Mesenchymal stem cell (in vitro differentiated cells and primary cell): ENCODE measurements at regions not wholly inside any gene's neighbourhood (a gene's known extent, or its start where the extent isn't known, plus 50 kb on each side); places are given as distances from the start of the nearest gene placed in this dataset.

ENCODE experiments used
- DNase-seq: peaks from one replicate; pipeline ENCODE4 v3.0.0-alpha.2; 2013
- H2AFZ ChIP-seq: one replicate; pipeline ENCODE4 v1.6.1; 2013; ENCODE audit warnings: low read depth, mild to moderate bottlenecking, control low read depth, inconsistent platforms, low read length, moderate library complexity
- H2AK5ac ChIP-seq: 2 replicates; pipeline ENCODE4 v1.6.1; 2013; ENCODE audit warnings: low read length, moderate library complexity, mild to moderate bottlenecking, inconsistent platforms; ENCODE audit not compliant: severe bottlenecking
- H2BK120ac ChIP-seq: one replicate; pipeline ENCODE4 v1.6.1; 2013; ENCODE audit warnings: low read depth, mild to moderate bottlenecking, inconsistent platforms, low read length, moderate library complexity
- H2BK12ac ChIP-seq, 2 experiments: one replicate each; pipeline ENCODE4 v1.6.1; 2013; ENCODE audit warnings: inconsistent platforms in 2 of 2, low read length in 2 of 2, mild to moderate bottlenecking in 2 of 2, moderate library complexity in 2 of 2, control low read depth in 1 of 2
- H2BK15ac ChIP-seq: one replicate; pipeline ENCODE4 v1.6.1; 2013; ENCODE audit warnings: mild to moderate bottlenecking, low read depth, inconsistent platforms; ENCODE audit not compliant: poor library complexity, severe bottlenecking
- H2BK5ac ChIP-seq: 2 replicates; pipeline ENCODE4 v1.6.1; 2013; ENCODE audit warnings: low read depth, mild to moderate bottlenecking, low read length, control low read depth, inconsistent platforms; ENCODE audit not compliant: poor library complexity, severe bottlenecking
- H3K14ac ChIP-seq, 2 experiments: one replicate each; pipeline ENCODE4 v1.6.1; 2013; ENCODE audit warnings: inconsistent platforms in 2 of 2, low read length in 2 of 2, control low read depth in 1 of 2, mild to moderate bottlenecking in 1 of 2, moderate library complexity in 1 of 2
- H3K18ac ChIP-seq, 2 experiments: one replicate each; pipeline ENCODE4 v1.6.1; 2013; ENCODE audit warnings: inconsistent platforms in 2 of 2, low read length in 2 of 2, control low read depth in 1 of 2, low read depth in 1 of 2, mild to moderate bottlenecking in 1 of 2
- H3K23ac ChIP-seq, 2 experiments: one replicate each; pipeline ENCODE4 v1.6.1; 2013; ENCODE audit warnings: inconsistent platforms in 2 of 2, low read length in 2 of 2, mild to moderate bottlenecking in 2 of 2, moderate library complexity in 2 of 2, control low read depth in 1 of 2
- H3K27ac ChIP-seq: 2 replicates; pipeline ENCODE4 v1.5.1; 2013; ENCODE audit warnings: mild to moderate bottlenecking, moderate library complexity, low read length, control low read depth, inconsistent platforms; ENCODE audit not compliant: poor library complexity, severe bottlenecking
- H3K27me3 ChIP-seq, 2 experiments: 2 replicates each; pipeline versions ENCODE4 v1.6.1 to v1.7.0; 2013; ENCODE audit warnings: low read length in 2 of 2, mild to moderate bottlenecking in 2 of 2, moderate library complexity in 2 of 2, control low read depth in 1 of 2, inconsistent platforms in 1 of 2; ENCODE audit not compliant: control insufficient read depth in 1 of 2, insufficient read depth in 1 of 2
- H3K36me3 ChIP-seq, 2 experiments: 2 replicates each; pipeline versions ENCODE4 v1.6.1 to v1.7.0; 2013; ENCODE audit warnings: low read length in 2 of 2, control low read depth in 1 of 2, inconsistent platforms in 1 of 2, low read depth in 1 of 2, mild to moderate bottlenecking in 1 of 2; ENCODE audit not compliant: insufficient read depth in 2 of 2, control insufficient read depth in 1 of 2
- H3K4ac ChIP-seq, 2 experiments: one replicate each; pipeline ENCODE4 v1.6.1; 2013; ENCODE audit warnings: inconsistent platforms in 2 of 2, low read length in 2 of 2, mild to moderate bottlenecking in 2 of 2, moderate library complexity in 2 of 2, control low read depth in 1 of 2, low read depth in 1 of 2
- H3K4me1 ChIP-seq: 2 replicates; pipeline ENCODE4 v1.6.1; 2013; ENCODE audit warnings: low read depth, low read length, control low read depth; ENCODE audit not compliant: control insufficient read depth, insufficient read depth
- H3K4me2 ChIP-seq: 2 replicates; pipeline ENCODE4 v1.6.1; 2013; ENCODE audit warnings: low read length, mild to moderate bottlenecking, inconsistent platforms; ENCODE audit not compliant: poor library complexity, severe bottlenecking
- H3K4me3 ChIP-seq, 2 experiments: 2 replicates each; pipeline versions ENCODE4 v1.5.1 to v1.7.0; 2013; ENCODE audit warnings: low read length in 2 of 2, mild to moderate bottlenecking in 2 of 2, control low read depth in 1 of 2, low read depth in 1 of 2; ENCODE audit not compliant: insufficient read depth in 1 of 2
- H3K79me1 ChIP-seq: replicated peaks from 2 replicates; pipeline ENCODE4 v1.6.1; 2013; ENCODE audit warnings: mild to moderate bottlenecking, control low read depth, low read length, inconsistent platforms; ENCODE audit not compliant: poor library complexity, severe bottlenecking
- H3K9ac ChIP-seq: 2 replicates; pipeline ENCODE4 v1.7.0; 2013; ENCODE audit warnings: mild to moderate bottlenecking, low read length, moderate library complexity
- H3K9me3 ChIP-seq: 2 replicates; pipeline ENCODE4 v1.7.0; 2013; ENCODE audit warnings: mild to moderate bottlenecking, low read length; ENCODE audit not compliant: control insufficient read depth
- H4K8ac ChIP-seq: one replicate; pipeline ENCODE4 v1.6.1; 2013; ENCODE audit warnings: inconsistent platforms, mild to moderate bottlenecking, low read length, moderate library complexity
- H4K91ac ChIP-seq: one replicate; pipeline ENCODE4 v1.6.1; 2013; ENCODE audit warnings: mild to moderate bottlenecking, low read length, inconsistent platforms
- WGBS: methylation state at CpG from one replicate; pipeline ENCODE4 v1.1.7; 2013; ENCODE audit warnings: mixed read lengths; 5-methylcytosine and 5-hydroxymethylcytosine counted together

DNA sequence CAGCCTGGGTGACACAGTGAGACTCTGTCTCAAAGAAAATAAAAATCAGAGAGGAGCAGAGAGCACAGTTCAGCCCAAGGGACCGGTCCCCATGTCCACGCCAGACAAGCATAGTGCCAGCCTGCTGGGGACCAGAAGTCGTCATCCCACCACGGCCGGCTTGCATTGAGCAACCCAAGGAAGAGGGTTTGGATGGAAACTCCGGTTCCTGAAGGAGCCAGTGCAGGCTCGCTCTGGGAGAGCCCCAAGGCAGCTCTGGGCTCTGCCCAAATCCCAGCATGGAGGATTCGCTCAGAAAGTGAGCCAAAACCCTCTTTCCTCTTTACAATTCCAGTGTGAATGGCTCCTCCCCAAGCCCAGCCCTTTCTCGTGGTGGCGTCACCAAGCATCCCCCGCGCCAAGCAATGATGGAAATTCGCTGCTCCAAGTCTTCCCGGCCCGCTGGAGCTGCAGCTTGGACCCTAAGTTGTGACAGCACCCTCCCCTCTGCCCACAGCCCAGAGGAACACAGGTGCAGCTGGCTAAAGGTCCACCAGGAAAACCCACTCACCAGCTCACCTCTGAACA is 64.1 kb upstream of the SLC25A33 start:
- no peak overlapping the region for H3K27ac ChIP-seq
- H2AK5ac ChIP-seq: peak overlapping the region; percentile 73
- H3K4ac ChIP-seq: no peak overlapping the region
- no peak overlapping the region for H2BK5ac ChIP-seq
- H3K27me3 ChIP-seq: peaks cover 0 to 8% of the 10 kb centered on the region in 2 experiments
- no peak overlapping the region for H4K8ac ChIP-seq
- H3K18ac ChIP-seq: no peak overlapping the region
- no peak overlapping the region for H2BK15ac ChIP-seq
- no peaks in the 10 kb centered on the region for H3K79me1 ChIP-seq
- H3K14ac ChIP-seq: no peak overlapping the region
- H3K36me3 ChIP-seq: no peaks in the 10 kb centered on the region
- no peak overlapping the region for H3K4me2 ChIP-seq
- WGBS: 86% methylated on average over 15 of the region's 15 CpGs
- H3K9me3 ChIP-seq: no peaks in the 10 kb centered on the region
- no peak overlapping the region for H3K9ac ChIP-seq
- H2AFZ ChIP-seq: no peak overlapping the region
- no peak overlapping the region for H4K91ac ChIP-seq
- H2BK12ac ChIP-seq: no peak overlapping the region
- H3K4me1 ChIP-seq: peaks cover 14% of the 10 kb centered on the region
- H2BK120ac ChIP-seq: no peak overlapping the region
- no peak overlapping the region for H3K4me3 ChIP-seq
- no peak for DNase-seq
- no peak overlapping the region for H3K23ac ChIP-seq

DNA sequence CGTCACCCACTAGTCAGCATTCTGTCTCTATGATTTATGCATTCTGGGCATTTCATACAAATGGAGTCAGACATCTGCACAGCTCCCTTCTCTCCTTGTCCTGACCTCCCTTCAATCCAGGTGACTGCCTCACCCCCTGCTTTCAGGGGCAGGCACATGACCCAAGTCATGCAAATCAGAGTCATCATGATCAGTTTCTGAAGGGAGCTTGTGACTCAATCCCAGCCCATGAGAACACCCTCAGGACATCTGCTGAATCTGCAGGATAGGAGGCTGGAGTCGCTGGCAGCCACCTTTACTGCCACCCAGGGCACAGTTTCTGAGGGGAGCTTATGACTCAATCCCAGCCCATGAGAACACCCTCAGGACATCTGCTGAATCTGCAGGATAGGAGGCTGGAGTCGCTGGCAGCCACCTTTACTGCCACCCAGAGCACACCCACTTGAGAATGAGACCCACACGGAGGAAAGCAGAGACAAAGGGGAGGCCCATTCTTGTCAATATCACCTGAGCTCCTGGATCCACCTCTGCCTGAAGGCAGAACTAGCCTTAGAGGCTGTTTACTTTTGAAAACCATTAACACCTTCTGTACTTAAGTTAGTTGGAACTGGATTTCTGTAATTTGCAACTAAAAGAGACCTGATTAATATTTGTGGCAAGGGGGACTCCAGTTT is 62.3 kb upstream of the SLC25A33 start:
- DNase-seq: peak; percentile 35
- no peak overlapping the region for H3K18ac ChIP-seq
- no peak overlapping the region for H4K91ac ChIP-seq
- H3K36me3 ChIP-seq: no peaks in the 10 kb centered on the region
- H2BK120ac ChIP-seq: no peak overlapping the region
- no peaks in the 10 kb centered on the region for H3K79me1 ChIP-seq
- no peak overlapping the region for H2AK5ac ChIP-seq
- no peak overlapping the region for H2BK5ac ChIP-seq
- H4K8ac ChIP-seq: no peak overlapping the region
- H3K14ac ChIP-seq: no peak overlapping the region
- H3K4me1 ChIP-seq: peaks cover 14% of the 10 kb centered on the region
- no peak overlapping the region for H3K4ac ChIP-seq
- no peak overlapping the region for H3K4me2 ChIP-seq
- H3K27me3 ChIP-seq: peaks cover 0 to 14% of the 10 kb centered on the region in 2 experiments
- H3K27ac ChIP-seq: no peak overlapping the region
- no peak overlapping the region for H3K4me3 ChIP-seq
- 76% methylated on average over 3 of the region's 4 CpGs for WGBS
- H3K9me3 ChIP-seq: no peaks in the 10 kb centered on the region
- H3K23ac ChIP-seq: no peak overlapping the region
- H2BK12ac ChIP-seq: no peak overlapping the region
- H2AFZ ChIP-seq: no peak overlapping the region
- no peak overlapping the region for H2BK15ac ChIP-seq
- H3K9ac ChIP-seq: no peak overlapping the region

DNA sequence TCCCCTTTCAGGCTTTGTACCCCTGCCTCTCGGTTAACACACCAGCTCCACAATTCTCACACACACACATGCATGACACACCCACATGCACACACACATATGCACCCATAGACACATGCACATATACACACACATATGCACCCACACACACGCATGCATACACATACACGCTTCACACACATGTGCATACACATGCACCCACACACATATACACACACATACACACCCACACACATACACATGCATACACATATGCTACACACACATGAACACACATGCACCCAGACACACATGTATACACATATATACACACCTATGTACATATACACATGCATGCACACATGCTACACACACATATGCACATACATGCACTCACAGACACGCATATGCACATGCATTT is 61.7 kb upstream of the SLC25A33 start:
- WGBS: 88% methylated on average over 4 of the region's 4 CpGs
- Histone ChIP-seq H4K8ac (no peak overlapping the region), H2BK15ac (no peak overlapping the region), H2AFZ (no peak overlapping the region), H3K4me1 (peaks cover 14% of the 10 kb centered on the region), H3K27ac (no peak overlapping the region), H3K18ac (no peak overlapping the region), H3K14ac (no peak overlapping the region), H3K36me3 (no peaks in the 10 kb centered on the region), H3K4me2 (no peak overlapping the region), H3K9me3 (no peaks in the 10 kb centered on the region), H2BK120ac (no peak overlapping the region), H2AK5ac (no peak overlapping the region), H2BK5ac (no peak overlapping the region), H3K23ac (no peak overlapping the region), H3K27me3 (peaks cover 0 to 12% of the 10 kb centered on the region in 2 experiments), H4K91ac (peak overlapping the region; percentile 31), H3K4me3 (no peak overlapping the region), H3K79me1 (no peaks in the 10 kb centered on the region), H3K9ac (no peak overlapping the region), H2BK12ac (no peak overlapping the region), H3K4ac (no peak overlapping the region)
- DNase-seq: no peak

DNA sequence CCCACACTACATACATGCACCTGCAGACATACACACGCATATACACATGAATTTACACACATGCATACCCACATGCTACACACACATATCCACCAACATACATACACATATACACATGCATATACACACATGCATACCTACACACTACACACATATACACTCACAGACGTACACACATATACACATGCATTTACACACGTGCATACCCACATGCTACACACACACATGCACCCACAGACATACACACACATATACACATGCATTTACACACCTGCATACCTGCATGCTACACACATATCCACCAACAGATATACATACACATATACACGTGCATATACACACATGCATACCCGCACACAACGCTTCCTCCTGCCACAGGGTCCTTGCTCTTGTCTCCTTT is 61.2 kb upstream of the SLC25A33 start:
- Histone ChIP-seq H4K8ac (no peak overlapping the region), H3K9me3 (no peaks in the 10 kb centered on the region), H3K9ac (no peak overlapping the region), H2AK5ac (no peak overlapping the region), H3K18ac (no peak overlapping the region), H2BK15ac (no peak overlapping the region), H3K23ac (no peak overlapping the region), H2AFZ (no peak overlapping the region), H3K4me3 (no peak overlapping the region), H2BK12ac (no peak overlapping the region), H2BK5ac (no peak overlapping the region), H3K4me2 (no peak overlapping the region), H3K79me1 (no peaks in the 10 kb centered on the region), H3K4me1 (peaks cover 11% of the 10 kb centered on the region), H3K36me3 (no peaks in the 10 kb centered on the region), H3K27ac (no peak overlapping the region), H3K14ac (peak overlapping the region in 1 of 2 experiments; percentile 21), H3K4ac (no peak overlapping the region), H2BK120ac (no peak overlapping the region), H3K27me3 (peaks cover 0 to 17% of the 10 kb centered on the region in 2 experiments), H4K91ac (no peak overlapping the region)
- WGBS: 88% methylated on average over 6 of the region's 6 CpGs
- DNase-seq: no peak
